Type B pancreatic cell (in vitro differentiated cells): ENCODE measurements at regions not wholly inside any gene's neighbourhood (a gene's known extent, or its start where the extent isn't known, plus 50 kb on each side); places are given as distances from the start of the nearest gene placed in this dataset.

Experiments used
- DNase-seq: peaks from one replicate; pipeline ENCODE4 v3.0.0; 2021; ENCODE audit warnings: mixed read lengths; ENCODE audit not compliant: unreplicated experiment; ENCODE audit errors: extremely low spot score
- H3K27ac Mint-ChIP-seq: 2 replicates; pipeline ENCODE4 v1.8.0; 2021; ENCODE audit warnings: mild to moderate bottlenecking, mixed read lengths
- H3K27me3 Mint-ChIP-seq: 2 replicates; pipeline ENCODE4 v1.8.0; 2021; ENCODE audit warnings: mixed read lengths
- H3K36me3 Mint-ChIP-seq: 2 replicates; pipeline ENCODE4 v1.8.0; 2021; ENCODE audit warnings: mixed read lengths
- H3K4me1 Mint-ChIP-seq: one replicate; pipeline ENCODE4 v1.8.0; 2021; ENCODE audit warnings: mixed read lengths; ENCODE audit not compliant: unreplicated experiment
- H3K4me3 Mint-ChIP-seq: 2 replicates; pipeline ENCODE4 v1.8.0; 2021; ENCODE audit warnings: mild to moderate bottlenecking, mixed read lengths
- H3K9me3 Mint-ChIP-seq: 2 replicates; pipeline ENCODE4 v1.8.0; 2021; ENCODE audit warnings: mixed read lengths
- TF ChIP-seq, protein P1 (sequence below): fragments of 200-600 bp; sonication (generic); conservative IDR thresholded peaks from 2 replicates; pipeline ENCODE4 v1.5.0; 2021; ENCODE audit warnings: antibody characterized with exemption, mild to moderate bottlenecking

- Mint-ChIP-seq H3K36me3 (no peaks in the 10 kb centered on the region), H3K27me3 (no peaks in the 10 kb centered on the region), H3K4me3 (no peak overlapping the region), H3K9me3 (no peaks in the 10 kb centered on the region), H3K27ac (no peak overlapping the region), H3K4me1 (peaks cover 4% of the 10 kb centered on the region)
- no peak for DNase-seq
- TF ChIP-seq, protein P1, sequence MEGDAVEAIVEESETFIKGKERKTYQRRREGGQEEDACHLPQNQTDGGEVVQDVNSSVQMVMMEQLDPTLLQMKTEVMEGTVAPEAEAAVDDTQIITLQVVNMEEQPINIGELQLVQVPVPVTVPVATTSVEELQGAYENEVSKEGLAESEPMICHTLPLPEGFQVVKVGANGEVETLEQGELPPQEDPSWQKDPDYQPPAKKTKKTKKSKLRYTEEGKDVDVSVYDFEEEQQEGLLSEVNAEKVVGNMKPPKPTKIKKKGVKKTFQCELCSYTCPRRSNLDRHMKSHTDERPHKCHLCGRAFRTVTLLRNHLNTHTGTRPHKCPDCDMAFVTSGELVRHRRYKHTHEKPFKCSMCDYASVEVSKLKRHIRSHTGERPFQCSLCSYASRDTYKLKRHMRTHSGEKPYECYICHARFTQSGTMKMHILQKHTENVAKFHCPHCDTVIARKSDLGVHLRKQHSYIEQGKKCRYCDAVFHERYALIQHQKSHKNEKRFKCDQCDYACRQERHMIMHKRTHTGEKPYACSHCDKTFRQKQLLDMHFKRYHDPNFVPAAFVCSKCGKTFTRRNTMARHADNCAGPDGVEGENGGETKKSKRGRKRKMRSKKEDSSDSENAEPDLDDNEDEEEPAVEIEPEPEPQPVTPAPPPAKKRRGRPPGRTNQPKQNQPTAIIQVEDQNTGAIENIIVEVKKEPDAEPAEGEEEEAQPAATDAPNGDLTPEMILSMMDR: no peak
Measured at GRCh38 chr5:117084067-117084466, 509.4 kb upstream of the SEMA6A start.

GRCh38 chr5:117082977-117083376 is 508.4 kb upstream of the SEMA6A start:
- Mint-ChIP-seq H3K4me1 (peaks cover 4% of the 10 kb centered on the region), H3K27ac (no peak overlapping the region), H3K9me3 (no peaks in the 10 kb centered on the region), H3K4me3 (no peak overlapping the region), H3K27me3 (no peaks in the 10 kb centered on the region), H3K36me3 (no peaks in the 10 kb centered on the region)
- no peak for DNase-seq
- TF ChIP-seq, protein P1: no peak

GRCh38 chr5:117077142-117077541 is 502.5 kb upstream of the SEMA6A start:
- no peak for DNase-seq
- Mint-ChIP-seq H3K36me3 (no peaks in the 10 kb centered on the region), H3K27me3 (no peaks in the 10 kb centered on the region), H3K4me1 (no peaks in the 10 kb centered on the region), H3K9me3 (no peaks in the 10 kb centered on the region), H3K27ac (no peak overlapping the region), H3K4me3 (no peak overlapping the region)
- TF ChIP-seq, protein P1: peak; percentile 67

DNA sequence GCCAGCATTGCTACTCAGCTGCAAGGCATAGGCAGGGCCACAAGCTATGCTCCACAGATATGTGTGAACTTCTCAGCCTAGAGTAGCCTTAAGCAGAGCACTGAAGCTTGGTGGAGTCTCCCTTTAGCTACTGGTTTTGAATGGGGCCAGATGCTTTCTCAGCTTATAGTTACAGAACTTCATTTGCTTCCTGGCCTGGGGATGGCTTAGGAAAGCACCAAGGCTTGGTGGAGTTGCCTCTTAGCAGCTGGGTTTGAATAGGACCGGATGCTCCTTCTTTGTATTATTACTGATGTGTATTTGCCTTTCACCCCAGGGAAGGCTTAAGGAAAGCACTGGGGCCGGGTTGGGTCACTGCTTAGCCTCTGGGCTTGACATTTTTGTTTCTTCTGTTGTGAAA is 497.8 kb upstream of the SEMA6A start:
- TF ChIP-seq, protein P1: no peak
- Mint-ChIP-seq H3K9me3 (peaks cover 5% of the 10 kb centered on the region), H3K27me3 (no peaks in the 10 kb centered on the region), H3K4me1 (no peaks in the 10 kb centered on the region), H3K4me3 (no peak overlapping the region), H3K36me3 (no peaks in the 10 kb centered on the region), H3K27ac (no peak overlapping the region)
- DNase-seq: no peak

DNA sequence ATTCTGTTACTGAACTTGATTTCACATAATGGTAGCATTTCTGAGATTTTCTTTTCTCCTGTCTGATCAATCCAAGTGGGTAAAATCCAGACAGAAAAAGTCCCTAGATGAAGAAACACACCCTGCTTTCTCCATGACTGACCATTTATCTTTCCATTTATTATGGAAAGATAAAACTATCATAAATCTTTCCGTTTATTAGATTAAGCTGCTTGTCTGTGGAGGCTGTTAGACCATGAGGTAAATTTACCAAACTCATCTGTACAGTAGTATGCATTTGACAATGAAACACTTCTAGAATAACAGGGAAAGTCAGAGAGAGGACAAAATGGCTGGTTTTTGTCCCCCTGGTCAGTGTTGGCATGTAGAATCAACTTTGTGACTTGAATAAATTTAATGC is 491.2 kb upstream of the SEMA6A start:
- TF ChIP-seq, protein P1: no peak
- H3K4me3 Mint-ChIP-seq: no peak overlapping the region
- H3K36me3 Mint-ChIP-seq: no peaks in the 10 kb centered on the region
- no peak overlapping the region for H3K27ac Mint-ChIP-seq
- H3K4me1 Mint-ChIP-seq: no peaks in the 10 kb centered on the region
- H3K9me3 Mint-ChIP-seq: no peaks in the 10 kb centered on the region
- no peak for DNase-seq
- no peaks in the 10 kb centered on the region for H3K27me3 Mint-ChIP-seq

DNA sequence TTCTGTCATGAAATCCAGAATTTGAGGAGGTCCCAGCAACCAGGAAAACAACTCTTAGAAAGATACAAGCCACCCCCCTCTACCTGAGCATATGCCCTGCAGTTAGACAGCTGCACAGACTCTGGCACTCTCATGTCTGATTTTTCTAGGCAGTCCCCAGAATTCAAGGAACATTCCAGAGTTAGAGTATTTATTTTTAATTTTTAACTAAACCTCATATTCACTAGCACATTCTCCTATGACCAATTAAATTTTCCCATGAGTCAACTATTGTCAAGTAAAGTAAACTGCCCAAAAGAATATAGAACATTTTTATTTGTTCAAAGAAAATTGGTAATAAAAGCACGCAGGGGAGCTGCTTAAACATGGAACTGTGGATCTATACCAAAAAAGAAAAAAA is 490.5 kb upstream of the SEMA6A start:
- H3K9me3 Mint-ChIP-seq: no peaks in the 10 kb centered on the region
- DNase-seq: no peak
- H3K36me3 Mint-ChIP-seq: no peaks in the 10 kb centered on the region
- no peak overlapping the region for H3K4me3 Mint-ChIP-seq
- no peaks in the 10 kb centered on the region for H3K4me1 Mint-ChIP-seq
- H3K27me3 Mint-ChIP-seq: no peaks in the 10 kb centered on the region
- no peak overlapping the region for H3K27ac Mint-ChIP-seq
- TF ChIP-seq, protein P1: no peak
